Common myeloid progenitor, CD34-positive (primary cell): ENCODE measurements at regions not wholly inside any gene's neighbourhood (a gene's known extent, or its start where the extent isn't known, plus 50 kb on each side); places are given as distances from the start of the nearest gene placed in this dataset.

ENCODE experiments used
- CTCF ChIA-PET: fragments of 350-600 bp; sonication (Branson Sonifier 250); formaldehyde crosslinking; loops from one replicate; lab custom pipeline; 2021; ENCODE audit warnings: antibody characterized with exemption; lab: Charles Lee
- POLR2A ChIA-PET: fragments of 350-600 bp; sonication (Branson Sonifier 250); formaldehyde crosslinking; loops from one replicate; lab custom pipeline; 2021; ENCODE audit warnings: antibody characterized with exemption; lab: Charles Lee
- DNase-seq, 3 donors: peaks; one replicate each; pipeline versions ENCODE4 v3.0.0 to v3.0.0-alpha.2; 2013
- H3K27ac ChIP-seq, 2 experiments: 1 replicate in 1 of 2; 2 replicates in 1 of 2; pipeline ENCODE4 v1.7.0; 2013; ENCODE audit warnings: inconsistent platforms in 2 of 2, low read length in 2 of 2, mild to moderate bottlenecking in 2 of 2, low read depth in 1 of 2, moderate library complexity in 1 of 2; ENCODE audit not compliant: severe bottlenecking in 2 of 2, insufficient read depth in 1 of 2, poor library complexity in 1 of 2
- H3K27me3 ChIP-seq, 5 experiments: replicated peaks in 2 of 5; 1 replicate in 3 of 5; 2 replicates in 2 of 5; pipeline versions ENCODE4 v1.6.1 to v1.7.0; 2013; ENCODE audit warnings: low read length in 4 of 5, mild to moderate bottlenecking in 2 of 5, moderate library complexity in 2 of 5, inconsistent platforms in 1 of 5; ENCODE audit not compliant: insufficient read depth in 5 of 5, control insufficient read depth in 4 of 5
- H3K36me3 ChIP-seq, 4 experiments: 1 replicate in 2 of 4; 2 replicates in 2 of 4; pipeline versions ENCODE4 v1.6.1 to v1.7.0; 2013; ENCODE audit warnings: low read length in 3 of 4, control low read depth in 1 of 4, mild to moderate bottlenecking in 1 of 4; ENCODE audit not compliant: control insufficient read depth in 4 of 4, insufficient read depth in 4 of 4
- H3K4me1 ChIP-seq, 4 experiments: 1 replicate in 3 of 4; 2 replicates in 1 of 4; pipeline versions ENCODE4 v1.6.1 to v1.7.1; 2013; ENCODE audit warnings: low read length in 3 of 4, mild to moderate bottlenecking in 3 of 4, control low read depth in 1 of 4, inconsistent platforms in 1 of 4, moderate library complexity in 1 of 4; ENCODE audit not compliant: control insufficient read depth in 4 of 4, insufficient read depth in 4 of 4; ENCODE audit errors: control extremely low read depth in 1 of 4
- H3K4me3 ChIP-seq, 7 experiments: 1 replicate in 4 of 7; 2 replicates in 3 of 7; pipeline versions ENCODE4 v1.5.1 to v1.7.0; 2013; ENCODE audit warnings: mild to moderate bottlenecking in 7 of 7, low read length in 6 of 7, moderate library complexity in 6 of 7, inconsistent platforms in 2 of 7, low read depth in 2 of 7, control low read depth in 1 of 7; ENCODE audit not compliant: insufficient read depth in 4 of 7, control insufficient read depth in 1 of 7; ENCODE audit errors: extremely low read depth in 1 of 7
- H3K9me3 ChIP-seq, 5 experiments: 1 replicate in 4 of 5; 2 replicates in 1 of 5; pipeline versions ENCODE4 v1.6.1 to v1.7.1; 2013; ENCODE audit warnings: low read length in 4 of 5, mild to moderate bottlenecking in 2 of 5, inconsistent platforms in 1 of 5, low read depth in 1 of 5, moderate library complexity in 1 of 5; ENCODE audit not compliant: control insufficient read depth in 4 of 5, insufficient read depth in 2 of 5; ENCODE audit errors: control extremely low read depth in 1 of 5
- WGBS: methylation state at CpG from one replicate; pipeline ENCODE4 v1.1.5; 2013; ENCODE audit not compliant: insufficient coverage; 5-methylcytosine and 5-hydroxymethylcytosine counted together

DNA sequence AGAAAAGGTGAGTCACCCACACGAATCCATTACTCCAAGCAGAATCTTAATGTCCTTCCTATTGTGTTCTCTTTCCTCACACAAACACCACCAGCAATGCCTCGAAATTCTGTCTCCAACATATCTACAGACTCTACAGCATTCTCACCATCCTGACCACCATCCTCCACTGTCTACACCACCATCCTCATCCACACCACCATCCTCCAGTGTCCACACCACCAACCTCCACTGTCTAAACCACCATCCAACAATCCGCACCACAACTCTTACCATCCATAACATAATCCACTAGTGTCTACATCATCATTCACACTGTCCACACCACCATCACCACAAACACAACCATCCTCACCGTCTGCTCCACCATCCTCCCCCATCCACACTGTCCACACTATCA lies 121.6 kb upstream of the ALKAL2 start:
- CTCF ChIA-PET: no interaction called here
- Histone ChIP-seq H3K27me3 (no peaks in the 10 kb centered on the region), H3K4me1 (no peaks in the 10 kb centered on the region), H3K4me3 (no peak overlapping the region), H3K27ac (no peak overlapping the region), H3K36me3 (no peaks in the 10 kb centered on the region), H3K9me3 (peaks cover 0 to under 1% (median under 1%) of the 10 kb centered on the region in 5 experiments)
- DNase-seq: no peak
- 96% methylated on average over 4 of the region's 4 CpGs for WGBS
- POLR2A ChIA-PET: no interaction called here

DNA sequence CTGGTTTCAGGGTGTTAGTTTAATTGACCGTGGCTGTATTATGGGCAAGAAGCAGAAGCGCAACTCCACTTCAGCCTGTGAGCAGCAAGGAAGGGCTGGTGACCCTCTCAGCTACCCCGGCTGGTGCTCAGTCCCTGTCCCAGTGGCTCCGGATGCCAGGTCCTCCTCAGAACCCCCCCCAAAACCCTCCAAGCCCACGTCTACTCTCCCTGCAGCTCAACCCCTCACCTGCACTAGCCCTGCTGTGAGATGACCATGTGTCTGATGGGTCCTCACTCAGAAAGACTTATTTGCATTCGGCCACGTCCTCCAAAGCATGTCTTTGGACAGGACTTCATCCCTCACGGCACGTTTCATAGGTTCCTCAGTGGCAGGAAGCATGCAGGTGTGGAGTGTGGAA lies 119.7 kb upstream of the ALKAL2 start:
- H3K9me3 ChIP-seq: peaks cover 0 to 7% (median 3%) of the 10 kb centered on the region in 5 experiments
- CTCF ChIA-PET: interaction anchor here (1.7 kb wide), 1 partner anchor 16 kb away, joined by 3 read pairs; no protein-coding TSS in a partner anchor
- H3K36me3 ChIP-seq: no peaks in the 10 kb centered on the region
- no peak overlapping the region for H3K27ac ChIP-seq
- no peaks in the 10 kb centered on the region for H3K27me3 ChIP-seq
- 91% methylated on average over 7 of the region's 9 CpGs for WGBS
- POLR2A ChIA-PET: no interaction called here
- no peak overlapping the region for H3K4me3 ChIP-seq
- H3K4me1 ChIP-seq: no peaks in the 10 kb centered on the region
- no peak for DNase-seq

- peaks cover 0 to 7% (median 3%) of the 10 kb centered on the region in 5 experiments for H3K9me3 ChIP-seq
- POLR2A ChIA-PET: no interaction called here
- H3K27ac ChIP-seq: no peak overlapping the region
Measured at GRCh38 chr2:406876-407275, 119.0 kb upstream of the ALKAL2 start.

GRCh38 chr2:406231-406630 lies 118.3 kb upstream of the ALKAL2 start:
- CTCF ChIA-PET: interaction anchor here (1.7 kb wide), 1 partner anchor 18 kb away, joined by 3 read pairs; no protein-coding TSS in a partner anchor
- DNase-seq: no peak
- 100% methylated on average over 4 of the region's 4 CpGs for WGBS

More at GRCh38 chr2:406876-407275, 119.0 kb upstream of the ALKAL2 start:
- H3K4me1 ChIP-seq: no peaks in the 10 kb centered on the region
- no peak overlapping the region for H3K4me3 ChIP-seq
- H3K27me3 ChIP-seq: no peaks in the 10 kb centered on the region
- no CpG with 5 or more reads among the region's 4 CpGs for WGBS
- H3K36me3 ChIP-seq: no peaks in the 10 kb centered on the region
- CTCF ChIA-PET: interaction anchor here (1.7 kb wide), 1 partner anchor 17 kb away, joined by 3 read pairs; no protein-coding TSS in a partner anchor
- DNase-seq: no peak

DNA sequence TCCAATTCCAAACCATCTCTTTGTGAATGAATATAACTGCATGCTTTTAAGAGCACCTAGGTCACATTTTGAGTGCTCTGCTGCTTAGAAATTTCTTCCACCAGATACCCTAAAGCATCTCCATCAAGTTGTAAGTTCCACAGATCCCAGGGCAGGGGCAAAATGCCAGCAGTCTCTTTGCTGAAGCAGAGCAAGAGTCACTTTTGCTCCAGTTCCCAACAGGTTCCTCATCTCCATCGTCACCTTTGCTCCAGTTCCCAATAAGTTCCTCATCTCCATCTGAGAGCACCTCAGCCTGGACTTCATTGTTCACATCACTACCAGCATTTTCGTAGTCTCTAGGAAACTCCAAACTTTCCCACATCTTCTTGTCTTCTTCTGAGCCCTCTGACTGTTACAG lies 116.7 kb upstream of the ALKAL2 start:
- H3K4me3 ChIP-seq: no peak overlapping the region
- DNase-seq: no peak
- H3K27ac ChIP-seq: no peak overlapping the region
- no peaks in the 10 kb centered on the region for H3K4me1 ChIP-seq
- POLR2A ChIA-PET: no interaction called here
- no peaks in the 10 kb centered on the region for H3K36me3 ChIP-seq
- peaks cover 0 to 7% (median 3%) of the 10 kb centered on the region in 5 experiments for H3K9me3 ChIP-seq
- H3K27me3 ChIP-seq: no peaks in the 10 kb centered on the region
- CTCF ChIA-PET: interaction anchor here (1.2 to 1.9 kb wide), 2 partner anchors 12 to 36 kb away, joined by 4 to 5 read pairs; no protein-coding TSS in a partner anchor
- WGBS: 95% methylated on average over 2 of the region's 2 CpGs

More at GRCh38 chr2:406231-406630, 118.3 kb upstream of the ALKAL2 start:
- Histone ChIP-seq H3K27ac (no peak overlapping the region), H3K9me3 (peaks cover 0 to 7% (median 3%) of the 10 kb centered on the region in 5 experiments), H3K4me3 (no peak overlapping the region), H3K36me3 (no peaks in the 10 kb centered on the region), H3K4me1 (no peaks in the 10 kb centered on the region), H3K27me3 (no peaks in the 10 kb centered on the region)
- POLR2A ChIA-PET: no interaction called here

- H3K9me3 ChIP-seq: peaks cover 0 to 7% (median 3%) of the 10 kb centered on the region in 5 experiments
- ChIA-PET CTCF (no interaction called here), POLR2A (no interaction called here)
- H3K27me3 ChIP-seq: no peaks in the 10 kb centered on the region
- H3K27ac ChIP-seq: no peak overlapping the region
- H3K4me1 ChIP-seq: no peaks in the 10 kb centered on the region
- no peak overlapping the region for H3K4me3 ChIP-seq
- DNase-seq: no peak
- H3K36me3 ChIP-seq: no peaks in the 10 kb centered on the region
Measured at GRCh38 chr2:403682-404081, 115.8 kb upstream of the ALKAL2 start.

DNA sequence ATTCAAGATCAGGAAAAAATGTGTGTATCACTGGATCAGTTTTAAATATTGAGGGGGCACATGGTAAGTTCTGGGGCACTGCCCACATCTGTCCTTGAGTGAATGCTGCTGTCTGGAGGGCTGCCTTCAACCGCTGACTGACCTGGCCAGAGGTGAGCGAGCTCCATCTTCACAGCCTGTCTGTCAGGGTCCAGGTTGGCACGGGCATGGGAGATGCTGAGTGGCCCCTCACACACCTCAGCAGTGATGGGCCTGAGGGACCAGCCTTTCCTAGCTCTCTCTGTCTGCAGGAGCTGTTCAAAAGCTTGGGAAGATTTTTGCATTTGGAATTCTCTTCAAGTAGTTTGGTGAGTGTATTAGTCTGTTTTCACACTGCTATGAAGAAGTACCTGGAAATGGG lies 114.8 kb upstream of the ALKAL2 start:
- Histone ChIP-seq H3K4me1 (no peaks in the 10 kb centered on the region), H3K9me3 (peaks cover 0 to 7% (median 3%) of the 10 kb centered on the region in 5 experiments), H3K27me3 (no peaks in the 10 kb centered on the region), H3K36me3 (no peaks in the 10 kb centered on the region), H3K4me3 (no peak overlapping the region), H3K27ac (no peak overlapping the region)
- CTCF ChIA-PET: no interaction called here
- no peak for DNase-seq
- POLR2A ChIA-PET: no interaction called here
- 100% methylated on average over 3 of the region's 3 CpGs for WGBS
